ENCODE measurements at regions not wholly inside any gene's neighbourhood (a gene's known extent, or its start where the extent isn't known, plus 50 kb on each side); places are given as distances from the start of the nearest gene placed in this dataset.
"Not testable (repeated sequence)": the region's sequence is repeated elsewhere in the genome, so short reads cannot be mapped to it uniquely, and the experiment has no call there.

- not testable (repeated sequence) for TF ChIP-seq CTCF (IDR thresholded peaks at IDR 0.05; ENCODE audit: low read length); EZH2 (IDR thresholded peaks at IDR 0.05; ENCODE audit: borderline replicate concordance, low read length)
These were observed 59.7 kb upstream of the FRG2C start for GRCh38 chr3:75604286-75604934.

Data from OCI-LY1 (cell line).